ENCODE measurements at regions not wholly inside any gene's neighbourhood (a gene's known extent, or its start where the extent isn't known, plus 50 kb on each side); places are given as distances from the start of the nearest gene placed in this dataset.

DNA sequence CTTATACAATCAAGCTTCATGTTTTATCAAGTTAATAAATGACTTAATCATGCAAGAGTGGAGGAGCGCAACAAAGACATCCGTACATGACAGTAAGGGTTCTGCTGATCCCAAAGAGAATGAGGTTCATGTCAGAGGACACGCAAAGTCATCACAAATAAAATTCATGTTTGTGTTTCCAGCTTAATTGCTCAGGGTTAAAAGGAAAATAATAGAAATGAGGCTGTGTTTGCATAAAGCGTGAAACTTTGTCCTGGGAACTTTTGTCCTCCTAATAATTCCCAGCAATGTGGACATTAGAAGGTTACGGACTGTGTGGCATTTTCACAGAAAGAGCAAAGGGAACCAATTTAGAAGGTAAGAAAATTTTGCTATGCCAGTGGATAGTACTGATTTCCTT lies 237.3 kb downstream of the INHBA start:
- TF ChIP-seq, protein P1, sequence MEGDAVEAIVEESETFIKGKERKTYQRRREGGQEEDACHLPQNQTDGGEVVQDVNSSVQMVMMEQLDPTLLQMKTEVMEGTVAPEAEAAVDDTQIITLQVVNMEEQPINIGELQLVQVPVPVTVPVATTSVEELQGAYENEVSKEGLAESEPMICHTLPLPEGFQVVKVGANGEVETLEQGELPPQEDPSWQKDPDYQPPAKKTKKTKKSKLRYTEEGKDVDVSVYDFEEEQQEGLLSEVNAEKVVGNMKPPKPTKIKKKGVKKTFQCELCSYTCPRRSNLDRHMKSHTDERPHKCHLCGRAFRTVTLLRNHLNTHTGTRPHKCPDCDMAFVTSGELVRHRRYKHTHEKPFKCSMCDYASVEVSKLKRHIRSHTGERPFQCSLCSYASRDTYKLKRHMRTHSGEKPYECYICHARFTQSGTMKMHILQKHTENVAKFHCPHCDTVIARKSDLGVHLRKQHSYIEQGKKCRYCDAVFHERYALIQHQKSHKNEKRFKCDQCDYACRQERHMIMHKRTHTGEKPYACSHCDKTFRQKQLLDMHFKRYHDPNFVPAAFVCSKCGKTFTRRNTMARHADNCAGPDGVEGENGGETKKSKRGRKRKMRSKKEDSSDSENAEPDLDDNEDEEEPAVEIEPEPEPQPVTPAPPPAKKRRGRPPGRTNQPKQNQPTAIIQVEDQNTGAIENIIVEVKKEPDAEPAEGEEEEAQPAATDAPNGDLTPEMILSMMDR (IDR thresholded peaks at IDR 0.05; ENCODE audit: low read depth, low read length): no peak
- TF ChIP-seq POLR2A (IDR thresholded peaks at IDR 0.05; ENCODE audit: extremely low read depth, insufficient read length): no peak
